Endothelial cell of umbilical vein (primary cell): ENCODE measurements at regions not wholly inside any gene's neighbourhood (a gene's known extent, or its start where the extent isn't known, plus 50 kb on each side); places are given as distances from the start of the nearest gene placed in this dataset.

Experiments used
- EZH2 ChIP-seq: IDR thresholded peaks from 2 replicates; pipeline ENCODE4 v1.6.1; 2012; ENCODE audit warnings: borderline replicate concordance, low read depth, mild to moderate bottlenecking, moderate library complexity, low read length, inconsistent platforms; ENCODE audit not compliant: severe bottlenecking
- POLR2A ChIP-seq: IDR thresholded peaks from 2 replicates; pipeline ENCODE4 v1.6.1; 2012; ENCODE audit warnings: low read depth, mild to moderate bottlenecking, control low read depth, low read length

DNA sequence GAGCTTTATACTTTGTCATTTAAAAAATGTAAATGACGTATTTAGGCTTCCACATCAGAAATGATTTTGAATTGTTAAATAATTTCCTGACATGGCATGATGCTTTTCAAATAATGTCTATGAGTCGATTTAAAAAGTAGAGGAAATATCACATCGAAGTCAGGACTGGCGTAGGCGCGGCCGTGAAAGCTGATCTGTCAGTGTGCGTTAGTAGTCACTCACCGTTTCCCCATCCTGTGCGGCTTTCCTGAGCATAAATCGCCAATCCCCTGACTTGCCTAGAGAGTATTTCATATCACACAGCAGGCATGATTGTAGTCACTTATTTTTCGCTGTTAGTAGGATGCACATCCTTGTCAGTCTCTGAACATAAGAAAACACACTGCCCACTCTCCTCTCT, 843.1 kb downstream of the SOCS6 start:
- TF ChIP-seq POLR2A (no peak), EZH2 (no peak)
